Germinal center (tissue), 1 donor: ENCODE measurements at regions not wholly inside any gene's neighbourhood (a gene's known extent, or its start where the extent isn't known, plus 50 kb on each side); places are given as distances from the start of the nearest gene placed in this dataset.

Experiments used
- DNase-seq: peaks from one replicate; pipeline ENCODE4 v3.0.0; 2012; ENCODE audit warnings: mixed read lengths, low spot score

- no peak for DNase-seq
Observed at GRCh38 chr1:61627365-61627764, 97.6 kb downstream of the TM2D1 start.

DNA sequence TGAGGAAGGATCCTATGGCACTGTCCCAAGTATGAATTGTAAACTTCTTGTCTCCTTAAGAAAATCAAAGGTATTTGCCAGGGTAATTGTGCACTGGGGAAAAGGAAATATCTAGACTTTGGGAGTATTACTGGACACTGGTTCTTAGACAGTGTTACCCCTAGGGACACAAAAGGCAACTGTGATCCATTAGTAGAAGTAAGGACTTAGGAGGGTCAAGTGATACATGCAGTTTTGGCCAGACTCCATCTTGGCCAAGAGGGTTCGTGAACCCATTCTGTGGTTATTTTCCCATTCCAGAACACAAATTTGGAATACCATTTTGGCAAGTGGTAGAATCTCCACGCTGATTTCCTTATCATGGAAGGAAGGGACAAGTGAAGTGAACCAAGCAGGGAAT, 98.1 kb downstream of the TM2D1 start:
- DNase-seq: no peak

DNA sequence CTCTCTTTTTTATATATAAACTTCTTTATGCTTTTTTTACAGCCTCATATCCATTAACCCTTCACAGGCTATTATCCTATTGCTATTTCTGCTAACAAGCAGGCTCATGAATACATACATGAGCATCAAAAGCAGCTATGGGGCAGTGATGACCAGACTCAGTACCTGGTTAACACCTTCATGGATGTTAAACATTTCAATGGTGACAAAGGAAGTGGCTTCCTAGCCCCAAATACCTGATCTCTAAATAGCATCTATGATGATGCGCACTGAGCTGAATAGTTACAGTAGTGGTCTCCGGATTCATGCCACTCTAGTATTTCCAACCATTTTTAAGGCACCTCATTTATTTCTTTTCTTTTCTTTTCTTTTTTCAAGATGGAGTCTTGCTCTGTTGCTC, 101.1 kb downstream of the TM2D1 start:
- no peak for DNase-seq

GRCh38 chr1:61620536-61620935, 104.4 kb downstream of the TM2D1 start:
- no peak for DNase-seq

DNA sequence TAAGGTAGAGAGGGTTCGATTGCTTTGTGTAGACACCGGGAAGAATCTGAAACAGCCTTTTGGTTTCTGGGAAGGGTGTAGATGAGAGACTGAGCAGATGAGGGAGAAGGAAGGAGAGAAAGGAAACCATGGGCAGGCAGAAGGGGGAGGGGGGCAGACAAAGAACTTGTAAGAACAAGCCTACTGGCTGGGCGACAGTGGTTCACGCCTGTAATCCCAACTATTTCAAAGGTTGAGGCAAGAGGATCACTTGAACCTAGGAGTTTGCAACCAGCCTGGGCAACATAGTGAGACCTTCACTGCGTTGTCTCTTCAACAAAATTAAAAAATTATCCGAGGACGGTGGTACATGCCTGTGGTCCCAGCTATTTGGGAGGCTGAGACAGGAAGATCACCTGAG, 106.2 kb downstream of the TM2D1 start:
- DNase-seq: no peak

DNA sequence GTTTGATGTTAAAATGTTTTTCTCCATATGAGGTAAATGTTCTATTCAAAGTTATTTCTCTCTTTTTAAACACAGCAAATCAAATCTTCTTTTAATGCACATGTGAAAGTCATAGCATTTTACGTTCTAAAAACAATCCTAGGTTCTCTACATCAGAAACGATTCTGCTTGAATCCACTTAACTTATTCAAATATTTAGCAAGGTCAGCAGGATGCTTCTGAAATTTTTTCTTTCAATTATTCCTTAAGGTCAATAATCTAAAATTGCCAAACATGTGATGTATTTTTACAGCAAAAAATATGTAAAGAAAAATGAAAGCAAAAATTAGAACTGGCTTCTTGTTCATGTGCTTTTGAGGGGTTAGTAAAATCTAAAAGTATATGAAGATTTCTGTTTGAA, 106.7 kb downstream of the TM2D1 start:
- DNase-seq: no peak

GRCh38 chr1:61616830-61617229, 108.1 kb downstream of the TM2D1 start:
- DNase-seq: no peak

GRCh38 chr1:61612602-61613001, 112.3 kb downstream of the TM2D1 start:
- DNase-seq: no peak

- DNase-seq: no peak
Observed at GRCh38 chr1:61609040-61609439, 115.9 kb downstream of the TM2D1 start.

GRCh38 chr1:61607448-61607847, 117.5 kb downstream of the TM2D1 start:
- no peak for DNase-seq

GRCh38 chr1:61606448-61607312, 118.3 kb downstream of the TM2D1 start:
- DNase-seq: no peak

GRCh38 chr1:61605607-61606321, 119.2 kb downstream of the TM2D1 start:
- DNase-seq: no peak

DNA sequence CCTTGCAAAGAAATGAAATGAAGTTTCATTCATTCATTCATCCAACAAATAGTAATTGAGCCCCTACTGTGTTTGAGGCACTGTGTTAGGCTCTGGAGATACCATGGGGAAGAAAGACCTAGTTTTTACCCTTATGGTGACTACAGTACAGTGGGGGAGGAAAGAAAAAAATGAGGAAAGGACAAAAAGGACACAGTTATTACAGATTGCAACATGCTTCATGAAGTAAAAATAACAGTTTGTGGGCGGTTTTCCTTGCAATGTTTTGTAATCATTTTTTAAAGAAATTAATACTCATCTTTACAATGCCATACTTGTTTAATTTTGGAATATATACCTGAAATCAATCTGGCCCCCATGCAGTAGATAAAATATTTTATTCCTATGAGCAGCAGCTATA, 120.3 kb downstream of the TM2D1 start:
- no peak for DNase-seq

DNA sequence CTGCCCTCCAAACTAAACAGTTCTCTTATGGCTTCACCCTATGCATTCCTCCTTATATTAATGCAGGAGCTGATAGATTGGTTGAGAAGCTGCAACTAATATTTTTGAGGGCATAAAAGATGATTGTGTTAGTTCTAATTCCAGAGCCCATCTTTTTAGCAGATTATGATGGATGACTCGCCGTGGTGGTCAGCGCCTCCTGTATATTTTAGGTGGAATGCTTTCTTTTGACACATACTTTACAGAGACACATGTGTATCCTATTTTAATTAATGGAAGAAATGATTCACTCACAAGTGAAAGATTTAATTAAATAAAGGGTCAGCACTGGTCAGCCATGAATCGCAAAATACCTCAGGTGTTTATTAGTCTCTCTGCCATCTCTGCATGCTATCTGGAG, 120.7 kb downstream of the TM2D1 start:
- DNase-seq: no peak

- DNase-seq: no peak
Observed at GRCh38 chr1:61602663-61603062, 122.3 kb downstream of the TM2D1 start.

DNA sequence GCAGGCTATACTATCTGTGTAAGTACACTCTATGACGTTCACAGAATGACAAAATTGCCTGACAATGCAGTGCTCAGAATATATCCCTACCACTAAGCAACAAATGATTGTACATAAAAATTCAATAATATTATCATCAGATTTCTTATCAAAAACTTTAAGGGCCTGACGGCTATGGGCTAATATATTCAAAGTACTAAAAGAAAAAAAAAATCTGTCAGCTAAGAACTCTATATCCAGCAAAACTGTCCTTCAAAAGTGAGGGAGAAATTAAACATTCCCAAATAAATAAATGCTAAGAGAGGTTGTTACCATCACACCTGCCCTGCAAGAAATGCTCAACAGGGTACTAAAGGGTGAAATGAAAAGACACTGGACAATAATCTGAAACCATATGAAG, 127.3 kb downstream of the TM2D1 start:
- no peak for DNase-seq

DNA sequence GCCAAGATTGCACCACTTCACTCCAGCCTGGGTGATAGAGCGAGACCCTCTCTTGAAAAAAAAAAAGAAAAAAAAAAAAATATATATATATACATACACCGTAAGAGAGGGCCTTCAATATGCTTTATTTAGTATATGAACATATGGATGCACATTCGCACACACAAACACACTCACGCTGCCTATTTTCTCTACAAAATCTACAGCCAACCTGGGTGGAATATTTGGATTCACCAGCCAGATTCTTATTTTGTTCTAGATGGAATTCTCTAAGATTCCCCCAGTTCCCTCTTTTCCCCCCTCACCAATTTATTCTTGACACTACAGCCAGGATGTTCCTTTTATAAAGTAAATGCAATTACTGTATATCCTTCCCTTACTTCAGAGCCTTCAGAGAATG, 131.6 kb downstream of the TM2D1 start:
- no peak for DNase-seq

- DNase-seq: no peak
Observed at GRCh38 chr1:61591351-61591750, 133.6 kb downstream of the TM2D1 start.

- DNase-seq: peak; percentile 36
Observed at GRCh38 chr1:61588736-61589672, 135.9 kb downstream of the TM2D1 start.

GRCh38 chr1:61585714-61586113, 139.2 kb downstream of the TM2D1 start:
- no peak for DNase-seq

- DNase-seq: no peak
Observed at GRCh38 chr1:61583703-61584102, 141.2 kb downstream of the TM2D1 start.

GRCh38 chr1:61581251-61581650, 143.7 kb downstream of the TM2D1 start:
- DNase-seq: no peak
